ENCODE measurements at regions not wholly inside any gene's neighbourhood (a gene's known extent, or its start where the extent isn't known, plus 50 kb on each side); places are given as distances from the start of the nearest gene placed in this dataset.

DNA sequence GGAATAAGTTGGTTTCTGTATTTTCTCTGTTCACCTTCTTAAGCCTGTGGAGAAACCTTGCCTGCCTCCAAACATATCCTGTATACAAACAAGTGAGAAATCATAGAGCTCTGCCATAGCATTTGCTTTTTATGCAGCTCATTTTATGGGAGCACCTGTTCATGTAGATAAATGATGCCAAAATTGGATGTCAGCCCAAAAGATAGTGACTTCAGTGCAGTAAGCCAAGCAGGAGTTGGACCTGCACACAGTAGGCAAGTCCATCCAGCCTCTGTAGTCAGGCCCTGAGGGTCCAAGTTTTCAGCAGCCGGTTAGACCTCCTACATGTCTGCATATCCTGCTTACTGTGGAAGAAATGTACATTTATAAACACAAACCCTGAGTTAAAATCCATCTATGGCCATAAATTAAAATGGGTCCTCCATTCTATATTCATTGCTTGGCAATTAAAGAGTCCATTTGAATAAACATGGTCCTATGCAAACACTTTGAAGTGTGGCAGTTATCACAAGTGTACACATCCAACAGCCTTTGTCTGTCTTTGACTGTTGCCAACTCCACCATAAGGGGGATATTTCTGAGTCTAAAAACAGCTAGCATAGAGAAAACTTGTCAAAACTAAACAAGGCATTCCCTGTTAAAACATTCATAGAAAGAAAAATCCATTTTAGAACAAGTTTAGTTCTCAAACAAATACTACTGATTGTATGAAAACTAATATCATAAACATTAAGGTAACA is 847.8 kb downstream of the RPS29 start:
- TF ChIP-seq, protein P1, sequence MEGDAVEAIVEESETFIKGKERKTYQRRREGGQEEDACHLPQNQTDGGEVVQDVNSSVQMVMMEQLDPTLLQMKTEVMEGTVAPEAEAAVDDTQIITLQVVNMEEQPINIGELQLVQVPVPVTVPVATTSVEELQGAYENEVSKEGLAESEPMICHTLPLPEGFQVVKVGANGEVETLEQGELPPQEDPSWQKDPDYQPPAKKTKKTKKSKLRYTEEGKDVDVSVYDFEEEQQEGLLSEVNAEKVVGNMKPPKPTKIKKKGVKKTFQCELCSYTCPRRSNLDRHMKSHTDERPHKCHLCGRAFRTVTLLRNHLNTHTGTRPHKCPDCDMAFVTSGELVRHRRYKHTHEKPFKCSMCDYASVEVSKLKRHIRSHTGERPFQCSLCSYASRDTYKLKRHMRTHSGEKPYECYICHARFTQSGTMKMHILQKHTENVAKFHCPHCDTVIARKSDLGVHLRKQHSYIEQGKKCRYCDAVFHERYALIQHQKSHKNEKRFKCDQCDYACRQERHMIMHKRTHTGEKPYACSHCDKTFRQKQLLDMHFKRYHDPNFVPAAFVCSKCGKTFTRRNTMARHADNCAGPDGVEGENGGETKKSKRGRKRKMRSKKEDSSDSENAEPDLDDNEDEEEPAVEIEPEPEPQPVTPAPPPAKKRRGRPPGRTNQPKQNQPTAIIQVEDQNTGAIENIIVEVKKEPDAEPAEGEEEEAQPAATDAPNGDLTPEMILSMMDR (conservative IDR thresholded peaks at IDR 0.05; ENCODE audit: low read depth, low read length), result no peak
- TF ChIP-seq EZH2 (IDR thresholded peaks at IDR 0.05; ENCODE audit: low read length, unreplicated experiment) (no peak), EZH2phosphoT487 (IDR thresholded peaks at IDR 0.05; ENCODE audit: borderline replicate concordance, low read length) (no peak)
